CD4-positive, alpha-beta T cell (primary cell): ENCODE measurements at regions not wholly inside any gene's neighbourhood (a gene's known extent, or its start where the extent isn't known, plus 50 kb on each side); places are given as distances from the start of the nearest gene placed in this dataset.

Experiments
- ATAC-seq: fragments of 200-7000 bp; cut with Tn5 transposase; one replicate; pipeline ENCODE4 v1.10.0; 2022; ENCODE audit warnings: mild to moderate bottlenecking; ENCODE audit not compliant: poor library complexity
- CTCF ChIA-PET: fragments of 350-600 bp; sonication (Branson Sonifier 250); formaldehyde crosslinking; loops from one replicate; lab custom pipeline; 2021; ENCODE audit warnings: antibody characterized with exemption, inconsistent platforms; lab: Charles Lee
- POLR2A ChIA-PET: fragments of 350-600 bp; sonication (Branson Sonifier 250); formaldehyde crosslinking; loops from one replicate; lab custom pipeline; 2021; ENCODE audit warnings: antibody characterized with exemption, inconsistent platforms; lab: Charles Lee
- DNase-seq, 14 experiments: peaks; one replicate each; pipeline ENCODE4 v3.0.0-alpha.2; 2013 to 2020; ENCODE audit warnings: mixed read lengths in 2 of 14
- H3K27ac ChIP-seq, 2 donors: one replicate each; pipeline versions ENCODE4 v1.5.1 to v1.7.0; 2013; ENCODE audit warnings: low read length in 2 of 2, low read depth in 1 of 2, mild to moderate bottlenecking in 1 of 2
- H3K27me3 ChIP-seq, 2 experiments: 1 replicate in 1 of 2; 2 replicates in 1 of 2; pipeline versions ENCODE4 v1.6.1 to v1.7.0; 2013; ENCODE audit warnings: low read length in 2 of 2, control low read depth in 1 of 2, mild to moderate bottlenecking in 1 of 2, moderate library complexity in 1 of 2; ENCODE audit not compliant: insufficient read depth in 2 of 2, control insufficient read depth in 1 of 2
- H3K36me3 ChIP-seq: one replicate; pipeline ENCODE4 v1.6.1; 2013; ENCODE audit warnings: low read length, control low read depth; ENCODE audit not compliant: insufficient read depth
- H3K4me1 ChIP-seq: one replicate; pipeline ENCODE4 v1.6.1; 2013; ENCODE audit warnings: low read length, control low read depth; ENCODE audit not compliant: insufficient read depth
- H3K4me3 ChIP-seq: one replicate; pipeline ENCODE4 v1.5.1; 2013; ENCODE audit warnings: mild to moderate bottlenecking, low read length, moderate library complexity
- H3K9me3 ChIP-seq, 2 experiments: 1 replicate in 1 of 2; 2 replicates in 1 of 2; pipeline versions ENCODE4 v1.6.1 to v1.7.0; 2013; ENCODE audit warnings: low read length in 2 of 2, mild to moderate bottlenecking in 2 of 2, control low read depth in 1 of 2, moderate library complexity in 1 of 2; ENCODE audit not compliant: control insufficient read depth in 1 of 2, insufficient read depth in 1 of 2
- H3K27ac Mint-ChIP-seq: one replicate; pipeline ENCODE4 v1.8.0; 2020; ENCODE audit warnings: mixed read lengths
- H3K27me3 Mint-ChIP-seq: one replicate; pipeline ENCODE4 v1.8.0; 2021; ENCODE audit warnings: mixed read lengths
- H3K36me3 Mint-ChIP-seq: one replicate; pipeline ENCODE4 v1.8.0; 2021; ENCODE audit warnings: low read depth, mixed read lengths
- H3K4me1 Mint-ChIP-seq: one replicate; pipeline ENCODE4 v1.8.0; 2021; ENCODE audit warnings: low read depth, mixed read lengths
- H3K4me3 Mint-ChIP-seq: one replicate; pipeline ENCODE4 v1.8.0; 2020; ENCODE audit warnings: mild to moderate bottlenecking, mixed read lengths
- H3K9me3 Mint-ChIP-seq: one replicate; pipeline ENCODE4 v1.8.0; 2020; ENCODE audit warnings: mixed read lengths
- CTCF ChIP-seq: fragments of 200-600 bp; IDR thresholded peaks from one replicate; pipeline ENCODE4 v1.8.0; 2022; ENCODE audit warnings: antibody characterized with exemption, mild to moderate bottlenecking
- intact Hi-C, 2 experiments: fragments of 100-400 bp; cut with DNase I in 1 of 2; cut with micrococcal nuclease in 1 of 2; formaldehyde crosslinking; loops; one replicate each; pipeline versions ENCODE4 v1.15.1 to v1.9.0; 2023 to 2025; cut with DNase I, micrococcal nuclease

DNA sequence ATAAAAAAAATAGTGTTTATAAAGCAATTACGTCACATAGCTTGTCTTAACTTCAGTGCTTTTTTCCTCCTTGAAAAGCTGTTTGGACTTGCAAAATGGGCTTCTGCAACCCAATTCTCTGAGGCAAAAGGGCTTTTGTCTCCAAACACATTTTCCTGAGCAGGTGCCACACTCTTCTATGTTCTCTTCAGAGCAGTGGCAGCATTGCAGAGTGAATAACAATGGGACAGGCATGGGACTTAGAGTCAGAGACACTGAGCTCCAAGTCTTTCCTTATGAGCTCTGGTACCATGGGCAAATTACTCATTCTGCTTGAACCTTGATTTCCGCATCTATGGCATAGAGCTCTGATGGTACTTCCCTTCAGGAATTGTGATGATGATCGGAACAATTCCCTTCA, 149.0 kb downstream of the ARL6IP6 start:
- ChIA-PET POLR2A (no interaction called here), CTCF (no interaction called here)
- ATAC-seq (no peak), DNase-seq (no peak)
- H3K27ac Mint-ChIP-seq, result no peak overlapping the region
- H3K27ac ChIP-seq, result no peak overlapping the region
- no peak for TF ChIP-seq CTCF
- H3K9me3 Mint-ChIP-seq, result peaks cover 14% of the 10 kb centered on the region
- no peak overlapping the region for H3K4me3 ChIP-seq
- no peaks in the 10 kb centered on the region for H3K36me3 Mint-ChIP-seq
- no peaks in the 10 kb centered on the region for H3K27me3 ChIP-seq
- no peak overlapping the region for H3K4me3 Mint-ChIP-seq
- H3K9me3 ChIP-seq, result peaks cover 4 to 17% of the 10 kb centered on the region in 2 experiments
- H3K4me1 ChIP-seq, result no peaks in the 10 kb centered on the region
- intact Hi-C loops, result no loop called here
- H3K27me3 Mint-ChIP-seq, result no peaks in the 10 kb centered on the region
- H3K4me1 Mint-ChIP-seq, result no peaks in the 10 kb centered on the region
- no peaks in the 10 kb centered on the region for H3K36me3 ChIP-seq

DNA sequence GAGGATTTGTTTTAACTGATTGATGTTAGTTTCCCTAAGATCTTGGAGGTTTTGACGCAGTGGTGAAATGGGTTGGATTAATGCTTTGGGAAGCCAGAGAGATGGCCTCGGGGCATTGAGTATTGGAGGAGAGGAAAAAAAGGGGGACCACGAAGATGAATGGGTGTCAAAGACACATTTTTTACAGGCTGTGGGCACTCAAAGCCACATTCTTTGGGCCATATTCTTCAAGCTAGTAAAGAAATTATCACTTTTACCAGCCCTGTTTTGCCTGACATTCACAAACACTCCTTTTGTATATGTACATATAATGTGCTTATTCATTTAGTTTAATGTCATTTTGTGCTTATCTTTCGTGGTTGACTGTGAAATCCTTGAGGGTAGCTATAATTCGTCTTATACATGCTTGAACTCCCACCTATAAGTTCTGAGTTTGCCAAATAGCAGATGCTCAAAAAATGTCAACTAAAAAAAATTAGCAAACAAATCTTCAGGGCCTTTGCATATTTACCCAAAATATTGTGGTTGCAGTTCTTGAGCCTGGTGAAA, 146.3 kb downstream of the ARL6IP6 start:
- Histone ChIP-seq H3K36me3 (no peaks in the 10 kb centered on the region), H3K27ac (no peak overlapping the region), H3K9me3 (peaks cover 4 to 30% of the 10 kb centered on the region in 2 experiments), H3K4me3 (no peak overlapping the region), H3K27me3 (no peaks in the 10 kb centered on the region), H3K4me1 (no peaks in the 10 kb centered on the region)
- Mint-ChIP-seq H3K27ac (no peak overlapping the region), H3K36me3 (no peaks in the 10 kb centered on the region), H3K27me3 (no peaks in the 10 kb centered on the region), H3K9me3 (peaks cover 21% of the 10 kb centered on the region), H3K4me3 (no peak overlapping the region), H3K4me1 (no peaks in the 10 kb centered on the region)
- intact Hi-C loops, result no loop called here
- ATAC-seq (no peak), DNase-seq (no peak)
- ChIA-PET POLR2A (no interaction called here), CTCF (no interaction called here)
- no peak for TF ChIP-seq CTCF

GRCh38 chr2:152863826-152864225, 145.4 kb downstream of the ARL6IP6 start:
- ATAC-seq (no peak), DNase-seq (no peak)

More at GRCh38 chr2:152863826-152864225, 145.4 kb downstream of the ARL6IP6 start:
- Mint-ChIP-seq H3K4me1 (no peaks in the 10 kb centered on the region), H3K4me3 (no peak overlapping the region), H3K27me3 (peaks cover under 1% of the 10 kb centered on the region), H3K9me3 (peaks cover 21% of the 10 kb centered on the region), H3K36me3 (no peaks in the 10 kb centered on the region), H3K27ac (no peak overlapping the region)
- intact Hi-C loops, result no loop called here
- CTCF ChIA-PET, result no interaction called here
- Histone ChIP-seq H3K9me3 (peaks cover 4 to 30% of the 10 kb centered on the region in 2 experiments), H3K27ac (no peak overlapping the region), H3K36me3 (no peaks in the 10 kb centered on the region), H3K27me3 (no peaks in the 10 kb centered on the region), H3K4me3 (no peak overlapping the region), H3K4me1 (no peaks in the 10 kb centered on the region)
- TF ChIP-seq CTCF, result no peak
- POLR2A ChIA-PET, result no interaction called here
